GM12874 (cell line): ENCODE measurements at regions not wholly inside any gene's neighbourhood (a gene's known extent, or its start where the extent isn't known, plus 50 kb on each side); places are given as distances from the start of the nearest gene placed in this dataset.

Source experiments
- CTCF ChIP-seq: IDR thresholded peaks from 2 replicates; pipeline ENCODE4 v1.5.1; 2011; ENCODE audit warnings: low read depth, mild to moderate bottlenecking, control low read depth, low read length, moderate library complexity; ENCODE audit not compliant: insufficient read depth

- no peak for TF ChIP-seq CTCF
Observed at GRCh38 chr9:118104363-118104762, 400.2 kb downstream of the TLR4 start.

DNA sequence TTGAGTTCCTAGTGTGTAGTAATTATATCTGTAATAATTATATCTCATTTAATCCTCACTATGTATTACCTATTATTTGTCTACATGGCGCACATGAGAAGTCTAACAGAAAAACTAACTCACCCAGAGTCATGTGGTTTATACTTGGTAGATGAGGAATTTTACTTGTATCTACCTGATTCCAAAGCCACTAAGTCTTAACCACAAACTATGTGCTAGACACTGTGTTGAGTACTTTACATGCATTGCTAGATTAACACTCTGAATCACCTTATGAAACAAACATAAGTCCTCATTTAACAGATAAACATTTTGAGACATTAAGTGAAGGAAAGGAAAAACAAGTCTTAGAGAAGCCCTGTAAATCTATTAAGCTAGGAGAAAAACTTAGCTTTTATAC, 404.8 kb downstream of the TLR4 start:
- TF ChIP-seq CTCF = no peak

DNA sequence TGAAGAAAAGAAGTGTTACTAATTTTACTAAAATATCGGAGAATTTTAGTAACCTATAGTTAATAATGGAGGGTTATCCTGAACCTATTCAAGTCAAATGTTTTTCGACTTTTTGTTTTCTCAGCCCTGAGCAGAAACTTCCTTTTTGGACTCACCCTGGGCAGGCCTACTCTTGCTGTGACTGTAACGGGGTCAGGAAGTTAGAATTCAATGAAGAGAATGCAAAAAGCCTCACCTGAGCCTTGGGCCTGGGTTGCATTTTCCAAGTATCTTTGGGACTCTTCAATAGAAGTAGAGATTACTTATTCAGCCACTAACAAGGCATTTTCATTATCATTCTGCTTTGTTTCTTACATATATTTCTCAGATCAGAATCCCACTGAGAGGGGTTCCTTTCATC, 405.3 kb downstream of the TLR4 start:
- no peak for TF ChIP-seq CTCF

DNA sequence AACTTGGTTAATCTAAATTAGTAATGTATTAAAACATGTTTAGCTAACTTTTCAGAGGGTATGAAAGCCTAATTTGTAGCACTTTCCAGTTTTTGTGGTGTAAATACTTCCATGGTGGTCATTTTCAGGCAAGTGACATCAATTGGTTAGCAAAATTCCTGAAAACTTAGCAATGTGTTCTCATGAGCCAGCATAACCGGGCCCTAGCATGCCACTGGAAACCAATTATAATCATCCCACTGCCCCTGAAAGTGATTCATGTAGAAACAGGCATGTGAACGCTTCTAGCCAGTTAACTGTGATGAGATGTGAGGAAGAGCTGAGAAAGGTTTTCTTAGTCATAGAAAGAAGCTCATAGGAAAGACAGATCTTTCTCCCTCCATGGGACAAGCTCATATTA, 417.2 kb downstream of the TLR4 start:
- TF ChIP-seq CTCF = no peak

DNA sequence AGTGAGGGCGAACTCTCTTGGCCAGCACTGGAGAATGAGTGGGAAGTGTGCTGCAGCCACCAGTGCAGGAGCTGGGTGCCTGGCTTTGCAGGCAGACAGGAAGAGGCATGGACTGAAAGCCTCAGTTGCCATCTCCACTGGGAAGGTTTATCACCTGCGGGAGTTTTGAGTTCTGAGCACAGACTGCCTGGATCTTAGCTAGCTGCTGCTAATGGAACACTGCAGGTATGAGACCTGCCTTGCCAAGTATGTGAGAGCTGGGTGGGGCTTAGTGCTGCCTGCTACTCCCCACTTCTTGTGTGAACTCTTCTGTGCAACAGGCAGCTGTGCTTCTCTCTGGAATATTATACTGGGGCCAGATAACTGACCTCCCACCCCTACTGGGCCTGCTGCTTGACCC, 424.1 kb downstream of the TLR4 start:
- TF ChIP-seq CTCF = no peak

GRCh38 chr9:118129541-118129940, 425.3 kb downstream of the TLR4 start:
- TF ChIP-seq CTCF = no peak

DNA sequence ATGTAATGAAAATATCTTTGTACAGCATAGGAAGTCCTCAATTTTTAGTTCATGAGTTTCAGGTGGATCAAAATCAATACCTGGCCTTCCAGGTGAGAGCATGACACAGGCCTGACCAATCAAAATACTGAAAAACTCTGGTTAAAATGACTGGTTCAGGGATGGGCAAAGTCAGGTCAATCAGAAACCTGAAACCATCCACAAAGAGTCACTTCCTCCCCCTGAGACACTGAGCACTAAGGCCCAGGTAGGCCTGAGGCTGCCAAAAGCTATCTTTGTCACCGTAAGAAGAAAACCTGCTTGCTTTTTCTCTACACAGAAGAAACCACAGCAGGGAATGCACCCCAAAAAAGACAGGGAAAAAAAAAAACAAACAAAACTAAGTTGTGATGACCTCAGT, 444.8 kb downstream of the TLR4 start:
- no peak for TF ChIP-seq CTCF

DNA sequence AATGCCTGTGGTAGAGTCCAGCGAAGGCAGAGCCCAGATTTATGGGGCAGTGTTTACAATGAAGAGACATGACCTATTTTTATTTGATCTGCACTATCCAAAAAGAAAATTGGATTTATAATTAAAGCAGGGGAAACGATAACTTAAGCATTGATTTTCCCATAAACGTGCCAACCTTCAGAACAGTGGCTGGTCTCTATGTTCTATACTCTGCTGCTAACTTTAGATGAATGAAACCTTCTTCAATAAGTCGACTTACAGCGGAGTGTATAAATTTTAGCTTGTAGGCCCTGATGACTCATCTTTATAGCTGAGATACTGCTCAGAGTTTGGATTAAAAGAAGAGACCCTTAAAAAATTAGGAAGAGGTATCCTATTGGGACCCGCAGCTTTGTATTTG, 452.6 kb downstream of the TLR4 start:
- no peak for TF ChIP-seq CTCF
